ENCODE measurements at regions not wholly inside any gene's neighbourhood (a gene's known extent, or its start where the extent isn't known, plus 50 kb on each side); places are given as distances from the start of the nearest gene placed in this dataset.

DNA sequence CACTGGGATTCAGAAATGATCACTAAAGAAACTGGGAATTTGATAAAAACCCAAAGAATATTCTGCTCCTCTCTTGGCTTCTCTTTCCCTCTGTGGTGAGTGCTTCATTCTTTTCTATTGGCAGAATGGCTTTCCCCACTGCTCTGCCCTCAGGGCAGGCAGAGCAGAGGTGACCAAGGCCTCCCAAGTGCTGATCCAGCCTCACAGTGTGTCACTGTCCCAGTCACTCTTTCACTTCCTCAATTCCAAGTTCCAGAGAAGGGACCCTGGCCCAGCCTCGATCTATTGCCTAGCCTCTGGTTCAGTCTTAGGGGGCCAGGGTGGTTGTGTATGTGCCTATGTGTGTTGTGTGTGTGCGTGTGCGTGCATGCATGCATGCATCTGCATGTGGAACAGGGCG, 180.6 kb upstream of the TMTC4 start:
- no peak for DNase-seq (ENCODE audit: low spot score)

DNA sequence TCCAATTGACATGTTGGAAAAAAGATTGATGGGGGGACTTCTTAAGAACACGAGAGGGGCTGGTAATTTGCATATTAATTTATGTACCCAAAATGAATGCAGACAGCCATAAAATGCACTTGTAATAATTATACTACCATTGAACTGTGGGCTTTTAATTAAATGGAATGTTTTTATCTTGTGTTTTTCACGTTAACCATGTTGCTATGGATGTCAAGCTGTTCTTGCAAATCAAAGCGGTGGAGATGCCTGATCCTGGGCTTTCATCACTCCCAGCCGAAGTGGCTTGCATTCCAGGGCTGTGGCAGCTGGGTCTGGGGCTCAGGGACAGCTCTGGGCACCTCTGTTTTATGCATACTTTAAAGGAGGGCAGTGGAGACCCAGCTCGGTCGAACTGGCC, 179.4 kb upstream of the TMTC4 start:
- DNase-seq (ENCODE audit: low spot score) = no peak

DNA sequence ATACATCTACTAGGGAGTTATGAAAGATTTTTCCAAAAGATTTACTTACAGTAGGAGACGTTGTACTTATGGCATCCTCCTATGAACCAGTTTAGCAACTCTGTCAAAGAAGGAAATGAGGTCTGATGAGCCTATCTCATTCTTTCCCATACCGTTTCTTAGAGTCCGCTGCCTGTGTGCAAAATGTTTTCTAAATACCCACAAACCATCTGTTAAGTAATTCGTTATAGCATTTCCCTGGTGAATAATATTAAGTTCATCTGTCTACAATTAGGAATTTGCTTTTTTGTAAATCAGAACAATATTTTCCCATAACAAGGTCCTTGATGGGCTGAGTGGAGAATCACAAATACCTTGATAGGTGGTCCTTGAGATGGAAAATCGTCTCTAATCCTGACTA, 178.8 kb upstream of the TMTC4 start:
- DNase-seq (ENCODE audit: low spot score) = no peak

DNA sequence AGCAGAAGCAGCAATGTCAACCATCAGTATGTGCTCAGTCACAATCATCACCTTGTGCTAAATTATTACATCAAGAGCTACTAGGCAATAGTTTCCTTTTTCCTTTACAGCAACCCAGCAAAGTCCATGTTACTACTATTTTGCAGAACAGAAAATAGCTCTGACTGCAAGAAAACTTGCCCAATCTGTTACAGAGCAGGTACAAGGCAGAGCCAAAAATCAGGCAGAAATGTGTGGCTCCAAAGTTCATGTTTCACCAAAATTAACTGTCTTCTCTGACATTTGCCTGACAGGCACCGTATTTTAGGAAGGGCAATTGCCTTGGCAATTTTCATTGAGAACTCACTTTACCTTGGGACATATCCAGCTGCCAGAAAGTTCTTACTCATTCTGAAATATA, 177.6 kb upstream of the TMTC4 start:
- DNase-seq (ENCODE audit: low spot score) = no peak

DNA sequence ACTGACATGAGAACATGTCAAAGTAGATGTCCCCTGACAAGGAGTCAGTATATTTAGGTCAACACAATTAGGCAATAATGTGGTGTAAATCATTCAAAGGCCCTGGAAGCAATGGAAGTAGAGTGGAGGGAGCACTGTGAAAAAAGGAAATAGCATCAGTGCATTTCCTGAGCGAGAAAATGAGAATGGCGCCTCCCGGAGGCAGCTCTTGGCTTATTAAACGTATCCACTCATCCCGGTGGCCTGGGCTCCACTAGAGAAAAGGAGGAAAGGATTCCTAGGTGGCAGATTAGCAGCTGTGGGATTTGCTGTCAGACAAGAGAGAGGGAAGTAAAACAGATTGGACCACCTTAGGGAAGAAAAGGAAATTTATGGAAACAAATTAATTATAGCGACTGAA, 173.7 kb upstream of the TMTC4 start:
- DNase-seq (ENCODE audit: low spot score) = no peak

DNA sequence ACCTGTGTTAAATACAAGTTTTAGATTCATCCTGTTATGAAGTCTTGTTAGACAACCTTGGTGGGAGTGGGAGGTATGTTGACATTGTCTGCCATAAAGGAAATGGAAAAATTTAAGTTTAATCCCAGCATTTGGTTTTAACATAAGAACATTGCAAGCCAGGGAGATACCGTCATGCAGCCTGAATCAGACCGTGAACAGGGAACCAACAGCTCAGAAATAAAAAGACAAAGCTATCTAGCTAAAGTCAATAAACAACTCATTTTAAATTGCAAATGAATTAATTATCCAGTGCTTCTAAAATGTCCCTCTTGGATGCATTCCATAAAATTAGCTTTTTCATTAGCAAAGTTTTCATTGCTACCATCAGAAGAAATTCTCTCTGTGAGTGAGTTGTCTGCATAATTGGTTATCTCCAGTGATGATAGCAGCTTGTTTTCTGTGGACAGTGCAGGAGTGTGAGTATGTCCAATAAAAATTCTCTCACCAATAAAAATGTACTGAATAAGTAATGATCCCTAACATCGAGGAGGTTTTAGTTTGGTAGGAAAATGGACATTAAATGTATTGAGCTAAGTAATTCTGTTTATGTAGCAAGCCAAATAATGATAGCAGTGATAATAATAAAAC, 170.6 kb upstream of the TMTC4 start:
- no peak for DNase-seq (ENCODE audit: low spot score)

DNA sequence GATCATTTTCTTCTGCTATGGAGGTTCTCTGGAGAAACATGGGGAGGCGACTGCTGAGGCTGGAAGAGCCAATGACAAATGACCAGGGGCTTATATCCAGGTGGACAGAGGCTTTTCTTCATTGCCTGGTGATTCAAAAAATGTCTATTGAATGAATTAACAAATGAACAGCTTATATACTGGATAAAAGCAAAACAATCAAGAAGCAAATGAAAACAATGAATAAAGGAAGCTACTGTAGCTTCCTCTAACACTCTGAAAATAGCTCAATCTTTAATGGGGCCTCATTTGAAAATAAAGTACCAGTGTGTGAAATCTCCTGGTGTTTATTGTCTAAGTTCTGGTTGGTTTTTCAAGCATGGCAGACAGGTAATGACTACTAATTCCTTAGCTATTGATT, 167.5 kb upstream of the TMTC4 start:
- no peak for DNase-seq (ENCODE audit: low spot score)

DNA sequence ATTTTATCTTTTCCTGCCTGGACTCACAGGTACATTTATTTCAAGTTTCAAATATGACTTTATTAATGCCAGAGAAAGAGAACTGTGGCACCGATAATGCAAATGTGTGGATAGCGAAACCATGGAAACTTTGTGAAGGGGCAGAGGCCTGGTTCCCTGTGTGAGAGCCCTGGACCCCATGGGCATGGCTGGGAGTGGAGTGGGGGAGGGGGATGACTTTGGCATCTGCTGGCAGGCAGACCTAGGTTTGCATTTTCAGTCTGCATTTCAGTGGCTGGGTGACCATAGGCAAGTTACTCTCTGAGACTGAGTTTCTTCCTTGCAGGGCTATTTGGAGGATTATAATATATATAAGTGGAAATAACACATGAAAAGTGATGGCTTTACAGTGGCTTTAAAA, 163.8 kb upstream of the TMTC4 start:
- no peak for DNase-seq (ENCODE audit: low spot score)

DNA sequence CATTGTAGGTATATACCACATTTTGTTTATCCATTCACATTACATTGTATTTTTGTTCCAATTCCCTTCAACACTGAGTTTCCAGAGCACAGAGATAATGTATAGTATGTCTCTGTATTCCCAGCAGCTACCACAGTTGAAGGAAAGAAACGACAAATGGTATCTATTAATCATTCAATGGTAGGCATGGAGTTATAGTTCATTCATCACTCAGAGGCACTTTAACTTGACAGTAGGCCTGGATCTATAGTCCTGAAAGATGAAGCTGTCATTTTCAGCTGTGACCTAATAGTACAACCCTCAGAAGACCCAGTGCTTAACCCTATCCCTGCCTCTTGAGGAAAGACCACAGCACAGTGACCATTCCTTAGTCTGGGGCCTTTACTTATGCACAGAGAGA, 163.0 kb upstream of the TMTC4 start:
- DNase-seq (ENCODE audit: low spot score) = no peak

DNA sequence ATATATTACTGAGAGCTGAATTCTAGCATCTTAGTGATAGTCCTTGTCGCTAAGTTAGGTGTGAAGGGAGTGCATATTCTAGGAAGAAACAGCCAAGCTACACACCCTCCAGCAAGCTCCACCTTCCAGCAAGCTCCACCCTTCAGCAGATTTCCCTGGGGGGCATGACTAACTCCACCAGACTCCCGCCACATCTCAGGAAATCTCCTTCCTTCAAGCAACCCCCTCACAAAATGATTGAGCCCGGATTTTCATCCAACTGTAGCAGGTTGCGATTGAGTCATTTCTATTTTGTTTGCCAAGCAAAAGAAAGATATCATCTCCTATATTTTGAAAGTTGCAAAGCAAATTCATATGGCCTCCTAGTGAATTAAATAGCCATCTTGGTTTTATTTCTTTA, 162.1 kb upstream of the TMTC4 start:
- no peak for DNase-seq (ENCODE audit: low spot score)

DNA sequence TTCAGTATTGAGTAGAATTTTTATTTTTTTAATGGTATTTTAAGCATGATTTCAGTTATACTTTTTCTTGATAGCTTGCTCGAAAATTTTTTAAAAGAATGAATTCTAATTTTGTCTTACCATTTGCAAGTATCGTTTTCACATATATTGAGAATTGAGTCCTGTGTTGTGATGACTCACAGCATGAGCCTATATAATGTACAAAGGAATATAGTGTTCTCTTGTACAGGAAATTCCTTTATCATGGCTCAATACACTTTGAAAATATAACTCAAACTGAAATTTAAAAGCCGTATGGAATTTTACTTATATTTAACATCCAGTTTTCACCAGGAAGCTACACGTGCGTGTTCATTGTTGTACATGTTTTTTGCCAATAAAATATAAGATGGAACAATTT, 161.1 kb upstream of the TMTC4 start:
- DNase-seq (ENCODE audit: low spot score) = no peak

DNA sequence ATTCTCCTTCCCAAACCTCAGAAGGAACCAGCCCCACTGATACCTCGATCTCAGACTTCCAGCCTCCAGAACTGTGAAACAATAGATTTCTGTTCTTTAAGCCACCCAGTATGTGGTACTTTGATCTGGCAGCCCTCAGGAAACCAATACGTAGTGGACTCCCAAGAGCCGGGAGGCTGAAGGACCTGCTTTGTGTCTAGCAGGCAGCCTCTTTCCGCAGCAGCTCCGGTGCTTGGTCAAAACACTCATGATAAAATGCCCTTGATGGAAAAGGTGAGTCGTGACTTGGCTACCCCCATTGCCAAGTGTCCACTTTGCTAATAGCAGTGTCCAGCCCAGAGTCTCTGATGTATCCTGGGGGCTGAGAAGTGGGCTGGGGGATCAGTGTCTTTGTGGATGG, 158.8 kb upstream of the TMTC4 start:
- DNase-seq (ENCODE audit: low spot score) = no peak

DNA sequence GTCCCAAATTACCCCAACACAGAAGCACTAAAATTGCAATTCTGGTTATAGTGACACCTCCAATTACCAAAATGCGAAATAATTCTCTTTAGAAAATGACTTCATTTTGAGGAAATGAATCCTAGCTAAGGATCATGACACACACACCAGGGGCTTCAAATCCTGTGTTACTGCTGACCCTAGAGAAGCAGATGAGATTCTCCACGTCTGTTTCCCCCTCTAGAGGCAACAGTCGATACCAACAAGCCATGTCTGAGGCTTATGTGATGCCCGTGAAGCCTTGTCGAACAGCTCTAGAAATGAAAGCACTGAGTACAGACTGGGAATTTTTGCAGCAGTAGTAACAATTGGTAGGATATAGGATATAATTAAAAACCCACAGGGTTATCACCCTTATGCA, 153.6 kb upstream of the TMTC4 start:
- DNase-seq (ENCODE audit: low spot score) = no peak

DNA sequence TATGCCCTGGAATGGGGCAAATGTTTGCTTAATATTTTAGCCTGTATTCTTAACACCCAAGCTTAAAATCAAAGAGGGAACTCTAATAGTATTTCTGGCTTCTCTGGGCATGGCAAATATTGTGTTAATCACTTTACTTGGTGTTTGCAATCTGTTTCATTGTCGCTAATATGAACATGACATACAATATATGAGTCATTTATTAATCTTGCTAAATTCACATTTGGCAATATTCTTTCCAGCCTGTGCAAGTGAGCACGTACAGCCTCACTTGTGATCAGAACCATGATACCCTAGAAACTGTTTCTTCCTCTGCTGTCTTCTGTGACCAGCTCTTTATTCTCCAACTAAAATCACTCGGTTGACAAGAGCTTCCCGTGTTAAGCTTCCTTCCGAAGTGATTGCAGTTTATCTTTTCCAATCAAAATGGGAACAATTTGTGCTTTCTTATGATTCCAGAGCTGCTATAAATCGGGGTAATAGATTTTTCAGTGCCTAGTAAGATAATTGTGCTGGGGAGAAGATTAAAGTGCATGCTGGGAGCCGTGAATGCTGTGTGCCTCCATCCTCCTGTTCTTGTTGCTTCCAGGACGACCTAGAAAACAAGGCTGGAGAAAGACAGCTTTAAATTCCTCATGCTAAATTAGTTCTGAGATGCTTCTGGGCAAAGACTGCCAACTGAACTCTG, 153.0 kb upstream of the TMTC4 start:
- DNase-seq (ENCODE audit: low spot score) = no peak

DNA sequence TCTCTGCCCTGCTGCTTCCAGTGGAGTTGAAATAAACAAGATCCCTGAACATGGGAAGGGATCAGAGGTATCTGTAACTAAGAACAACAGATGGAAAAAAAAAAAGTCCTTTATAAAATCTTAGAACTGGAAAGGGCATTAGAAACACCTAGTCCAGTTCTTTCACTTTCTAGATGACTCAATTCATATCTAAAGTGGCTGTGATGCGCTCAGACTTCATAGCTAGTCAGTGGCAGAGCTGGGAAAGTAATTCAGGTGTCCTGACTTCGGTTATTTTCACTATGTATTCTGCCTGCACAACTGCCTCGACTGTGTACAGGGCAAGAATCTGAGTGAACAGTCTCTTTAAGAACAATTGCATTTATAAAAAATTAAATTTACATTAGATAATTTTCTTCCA, 151.8 kb upstream of the TMTC4 start:
- DNase-seq (ENCODE audit: low spot score) = no peak

DNA sequence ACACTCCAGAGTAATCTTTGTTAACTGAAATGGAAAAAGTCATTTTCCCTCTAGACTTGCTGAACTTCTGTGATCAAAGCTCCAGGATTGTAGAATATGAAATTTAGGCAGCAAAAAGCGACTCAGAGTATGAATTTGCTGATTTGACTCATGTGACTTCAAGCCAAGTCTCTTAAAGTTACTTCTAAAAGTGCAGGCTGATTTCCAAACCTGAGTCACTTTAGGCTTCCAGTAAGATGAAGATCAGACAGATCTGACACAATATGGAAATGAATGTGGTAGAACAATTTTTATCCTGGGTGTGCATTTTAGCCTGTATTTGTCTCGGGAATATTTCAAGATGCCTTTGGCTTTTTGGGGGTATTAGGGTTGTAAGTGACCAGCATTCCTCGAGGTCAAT, 151.0 kb upstream of the TMTC4 start:
- DNase-seq (ENCODE audit: low spot score) = no peak

DNA sequence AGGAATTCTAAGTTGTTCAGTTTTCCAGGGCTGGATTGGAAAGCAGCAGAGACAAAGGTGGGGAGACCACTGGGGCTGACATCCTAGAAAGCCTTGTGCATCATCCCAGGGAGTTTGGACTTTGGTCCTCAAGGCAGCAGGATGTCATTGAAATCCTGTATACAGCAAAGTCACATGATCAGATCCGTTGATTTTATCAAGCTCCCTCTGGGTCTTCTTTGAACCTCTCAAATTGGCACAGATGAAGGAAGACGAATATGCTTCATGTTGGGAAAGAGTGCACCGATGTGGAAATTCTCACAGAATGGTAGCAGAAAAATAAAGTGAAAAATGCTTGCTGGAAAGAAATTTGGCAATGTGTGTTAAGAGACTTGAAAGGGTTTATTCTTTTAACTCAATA, 149.8 kb upstream of the TMTC4 start:
- no peak for DNase-seq (ENCODE audit: low spot score)

DNA sequence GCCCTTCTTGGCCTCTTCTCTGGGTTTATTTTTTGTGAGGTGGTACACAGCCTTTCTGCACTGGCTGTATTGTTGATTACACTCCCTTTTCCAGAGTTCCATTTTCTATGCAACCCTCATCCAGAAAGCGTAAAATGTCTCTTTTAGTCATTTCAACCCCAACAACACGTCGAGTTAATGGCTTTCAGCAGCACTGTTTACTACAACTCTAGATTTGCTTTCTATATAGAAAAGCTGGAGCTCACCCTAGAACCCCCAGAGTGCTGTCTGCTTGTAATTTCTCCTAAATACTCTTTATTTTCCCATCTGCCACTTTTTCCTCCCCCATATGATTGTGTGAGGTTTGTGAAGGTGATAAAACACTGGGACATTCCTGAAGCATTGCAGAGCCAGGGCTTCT, 148.9 kb upstream of the TMTC4 start:
- no peak for DNase-seq (ENCODE audit: low spot score)

DNA sequence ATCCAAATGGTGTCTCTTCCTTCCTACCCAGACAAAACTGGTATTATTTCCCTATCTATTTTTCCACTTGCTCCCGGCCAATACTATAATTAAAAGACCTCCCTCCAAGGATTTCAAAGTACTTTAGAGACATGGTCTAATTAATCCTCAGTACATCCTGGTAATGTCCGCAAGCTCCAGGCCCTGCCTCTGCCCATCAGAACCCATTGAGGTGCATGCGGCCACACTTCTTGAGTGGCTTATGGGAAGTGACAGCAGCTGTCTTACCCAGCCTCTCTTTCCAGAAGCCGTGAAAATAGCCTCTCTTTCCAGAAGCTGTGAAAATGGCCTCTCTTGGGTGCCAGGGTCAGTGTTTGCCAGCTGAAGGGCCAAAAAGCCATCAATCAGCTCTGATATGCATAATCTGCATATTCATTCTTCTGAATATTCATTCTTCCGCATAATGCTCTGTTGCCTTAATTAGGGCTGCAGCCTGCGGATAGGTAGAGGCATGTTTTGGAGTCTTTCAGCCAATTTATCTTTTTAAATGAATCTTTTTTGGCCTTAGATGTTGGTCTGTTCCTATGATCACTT, 148.4 kb upstream of the TMTC4 start:
- DNase-seq (ENCODE audit: low spot score) = no peak

DNA sequence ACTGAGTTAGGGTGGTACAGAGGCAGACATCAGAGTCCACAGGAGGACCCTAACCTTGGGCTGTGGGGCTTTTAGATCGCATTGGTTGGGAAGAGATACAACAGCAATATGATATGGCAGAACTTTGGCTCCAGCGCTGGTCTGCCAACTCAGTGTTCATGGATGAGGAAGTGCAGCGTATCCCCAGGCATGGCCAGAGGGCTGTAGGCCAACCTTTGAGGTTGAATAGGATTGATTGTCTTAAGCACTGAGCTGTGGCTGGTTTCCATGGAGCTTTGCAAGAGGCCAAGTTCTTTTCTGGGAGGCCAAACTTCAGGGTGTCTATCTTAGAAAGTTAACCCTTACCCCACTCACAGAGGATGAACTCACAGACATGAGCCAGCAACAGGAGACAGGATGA, 144.1 kb upstream of the TMTC4 start:
- DNase-seq (ENCODE audit: low spot score) = no peak

DNA sequence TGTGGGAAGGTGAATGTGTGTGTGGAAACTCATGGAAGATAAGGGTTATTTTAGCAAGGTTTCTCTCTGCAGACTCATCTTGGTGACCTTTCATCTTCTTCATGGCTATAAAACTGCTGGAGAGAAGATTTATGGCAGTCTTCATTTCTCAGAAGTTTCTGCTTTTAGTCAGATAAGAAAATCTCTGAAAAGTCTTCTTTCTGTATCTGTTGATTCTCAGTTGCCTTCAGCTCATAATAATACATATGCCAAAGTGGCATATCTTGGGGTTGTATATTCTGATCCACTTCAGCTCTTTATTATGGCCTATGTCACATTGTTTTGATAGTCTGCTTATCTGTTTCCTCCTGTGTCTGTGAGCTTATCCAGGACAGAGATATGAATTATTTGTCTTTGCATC, 143.3 kb upstream of the TMTC4 start:
- DNase-seq (ENCODE audit: low spot score) = no peak

DNA sequence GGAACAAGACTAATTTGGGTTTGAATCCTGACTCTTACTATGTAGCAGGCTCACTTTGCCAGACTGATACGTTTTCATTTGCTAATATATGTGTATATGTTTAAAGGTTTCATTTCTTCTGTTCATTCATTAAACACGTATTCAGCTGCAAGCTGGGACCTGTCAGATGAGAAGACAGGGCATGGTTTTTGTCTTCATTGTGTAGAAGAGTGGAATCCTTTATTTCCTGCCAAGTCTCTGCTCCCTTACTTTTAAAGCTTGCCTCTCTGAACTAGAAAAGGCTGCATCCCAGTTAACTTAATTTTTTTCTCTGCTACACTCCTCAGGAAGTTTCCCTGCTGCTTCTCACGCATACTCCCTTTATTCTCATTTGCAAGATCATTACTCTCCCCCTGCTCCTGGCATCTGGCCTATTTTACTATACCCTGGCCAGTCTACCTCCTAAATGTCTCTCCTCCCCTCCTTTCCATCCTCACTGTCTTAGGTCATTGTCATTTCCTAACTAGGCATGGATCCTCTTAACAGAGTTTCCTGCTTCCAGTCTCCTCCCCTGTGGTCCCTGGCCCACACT, 141.0 kb upstream of the TMTC4 start:
- DNase-seq (ENCODE audit: low spot score) = no peak

DNA sequence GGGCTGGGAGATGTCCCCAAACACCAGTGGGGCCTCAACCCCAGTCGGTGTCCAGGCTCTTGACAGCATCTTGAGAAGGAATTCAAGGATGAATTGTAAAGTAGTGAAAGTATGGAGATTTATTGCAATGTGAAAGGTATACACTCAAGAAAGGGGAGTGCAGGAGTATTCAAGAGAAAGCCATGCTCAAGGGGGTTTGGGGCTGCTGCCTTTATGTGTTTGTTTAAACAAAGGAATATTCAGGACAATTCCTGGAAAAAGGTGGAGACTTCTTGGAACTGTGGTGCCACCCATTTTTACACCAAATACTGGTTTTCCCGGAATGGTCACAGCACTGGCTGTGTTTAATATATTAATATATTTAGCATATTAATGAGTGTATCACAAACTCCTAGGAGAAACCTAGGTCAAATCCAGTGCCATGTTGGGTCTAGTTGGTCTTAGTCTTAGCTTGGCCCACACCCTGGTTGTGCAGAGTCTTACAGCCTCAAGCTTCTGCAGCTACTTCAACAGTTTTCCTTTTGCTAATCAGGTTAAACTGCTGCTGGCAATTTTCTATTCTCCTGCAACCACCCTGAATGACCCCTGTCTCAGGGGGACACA, 138.5 kb upstream of the TMTC4 start:
- no peak for DNase-seq (ENCODE audit: low spot score)

All from H4 (cell line).